GM12891 (cell line): ENCODE measurements at regions not wholly inside any gene's neighbourhood (a gene's known extent, or its start where the extent isn't known, plus 50 kb on each side); places are given as distances from the start of the nearest gene placed in this dataset.

Source experiments
- PAX5 ChIP-seq: IDR thresholded peaks from 2 replicates; pipeline ENCODE4 v1.6.1; 2011; ENCODE audit warnings: low read length, moderate library complexity, mild to moderate bottlenecking; ENCODE audit not compliant: insufficient read depth, severe bottlenecking
- POLR2A ChIP-seq: IDR thresholded peaks from 2 replicates; pipeline ENCODE4 v1.6.1; 2011; ENCODE audit warnings: low read depth, low read length, control low read depth
- POLR2AphosphoS5 ChIP-seq: IDR thresholded peaks from 2 replicates; pipeline ENCODE4 v1.6.1; 2011; ENCODE audit warnings: low read depth, low read length, control low read depth
- TAF1 ChIP-seq: IDR thresholded peaks from 2 replicates; pipeline ENCODE4 v1.6.1; 2011; ENCODE audit warnings: low read depth, low read length, control low read depth

DNA sequence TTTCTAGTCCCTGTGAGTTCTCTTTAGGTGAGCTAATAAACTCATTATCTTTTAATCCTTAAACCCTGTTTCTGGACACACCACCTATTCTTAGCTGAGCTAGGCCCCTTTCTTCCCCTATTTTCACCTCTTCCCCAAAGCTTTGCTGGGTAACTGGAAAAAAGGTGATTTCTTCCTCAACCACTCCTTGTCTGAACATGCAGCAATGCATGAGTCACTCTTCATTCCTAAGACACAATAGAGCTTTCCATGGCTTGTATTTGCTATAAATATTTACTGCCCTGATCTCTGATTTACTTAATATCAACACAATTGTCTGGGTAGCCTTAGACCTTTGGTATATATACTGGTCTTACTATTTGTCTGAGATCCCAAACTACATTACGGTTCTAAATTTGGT, 370.9 kb downstream of the KLF5 start:
- TF ChIP-seq POLR2A (no peak), TAF1 (no peak), POLR2AphosphoS5 (no peak), PAX5 (no peak)
